Activated T-cell treated with anti-CD3 and anti-CD28 coated beads, Interleukin-2, amount 50 U/mL, for 24 hours (primary cell): ENCODE measurements at regions not wholly inside any gene's neighbourhood (a gene's known extent, or its start where the extent isn't known, plus 50 kb on each side); places are given as distances from the start of the nearest gene placed in this dataset.
"Not testable (repeated sequence)": the region's sequence is repeated elsewhere in the genome, so short reads cannot be mapped to it uniquely, and the experiment has no call there.

ENCODE experiments used
- DNase-seq: peaks from one replicate; pipeline ENCODE4 v3.0.0-alpha.2; 2020
- H3K27ac Mint-ChIP-seq: 2 replicates; pipeline ENCODE4 v1.8.0; 2020; ENCODE audit warnings: mild to moderate bottlenecking, mixed read lengths
- H3K27me3 Mint-ChIP-seq: 2 replicates; pipeline ENCODE4 v1.8.0; 2020; ENCODE audit warnings: mixed read lengths
- H3K36me3 Mint-ChIP-seq: 2 replicates; pipeline ENCODE4 v1.8.0; 2020; ENCODE audit warnings: low read depth, mixed read lengths
- H3K4me1 Mint-ChIP-seq: 2 replicates; pipeline ENCODE4 v1.8.0; 2020; ENCODE audit warnings: low read depth, mixed read lengths
- H3K4me3 Mint-ChIP-seq: 2 replicates; pipeline ENCODE4 v1.8.0; 2020; ENCODE audit warnings: mild to moderate bottlenecking, moderate library complexity, mixed read lengths
- H3K9me3 Mint-ChIP-seq: 2 replicates; pipeline ENCODE4 v1.8.0; 2020; ENCODE audit warnings: mixed read lengths

- H3K27me3 Mint-ChIP-seq, result peaks cover 49% of the 10 kb centered on the region
Observed at GRCh38 chr10:117445992-117446391, 70.8 kb upstream of the PDZD8 start.

GRCh38 chr10:117444497-117445040 is 69.3 kb upstream of the PDZD8 start:
- Mint-ChIP-seq H3K36me3 (no peaks in the 10 kb centered on the region), H3K4me3 (no peak overlapping the region), H3K27me3 (peaks cover 49% of the 10 kb centered on the region), H3K4me1 (peaks cover 5% of the 10 kb centered on the region), H3K27ac (no peak overlapping the region), H3K9me3 (peaks cover 25% of the 10 kb centered on the region)
- no peak for DNase-seq

More at GRCh38 chr10:117445992-117446391, 70.8 kb upstream of the PDZD8 start:
- no peaks in the 10 kb centered on the region for H3K36me3 Mint-ChIP-seq
- peaks cover 25% of the 10 kb centered on the region for H3K9me3 Mint-ChIP-seq
- DNase-seq, result no peak
- H3K27ac Mint-ChIP-seq, result no peak overlapping the region
- H3K4me1 Mint-ChIP-seq, result peaks cover 5% of the 10 kb centered on the region
- H3K4me3 Mint-ChIP-seq, result no peak overlapping the region

GRCh38 chr10:117443686-117444041 is 68.4 kb upstream of the PDZD8 start:
- peaks cover 5% of the 10 kb centered on the region for H3K4me1 Mint-ChIP-seq
- no peaks in the 10 kb centered on the region for H3K36me3 Mint-ChIP-seq
- H3K27me3 Mint-ChIP-seq, result peaks cover 53% of the 10 kb centered on the region
- peaks cover 25% of the 10 kb centered on the region for H3K9me3 Mint-ChIP-seq
- DNase-seq, result no peak
- H3K4me3 Mint-ChIP-seq, result no peak overlapping the region
- no peak overlapping the region for H3K27ac Mint-ChIP-seq

- Mint-ChIP-seq H3K36me3 (no peaks in the 10 kb centered on the region), H3K9me3 (peaks cover 25% of the 10 kb centered on the region), H3K4me1 (peaks cover 5% of the 10 kb centered on the region), H3K4me3 (no peak overlapping the region), H3K27ac (no peak overlapping the region), H3K27me3 (peaks cover 54% of the 10 kb centered on the region)
- peak; percentile 60 for DNase-seq
Observed at GRCh38 chr10:117442944-117443685, 67.9 kb upstream of the PDZD8 start.

GRCh38 chr10:117442521-117442920 is 67.3 kb upstream of the PDZD8 start:
- H3K9me3 Mint-ChIP-seq, result peaks cover 25% of the 10 kb centered on the region
- peaks cover 56% of the 10 kb centered on the region for H3K27me3 Mint-ChIP-seq
- DNase-seq, result no peak
- H3K27ac Mint-ChIP-seq, result no peak overlapping the region
- H3K4me1 Mint-ChIP-seq, result peaks cover 5% of the 10 kb centered on the region
- H3K4me3 Mint-ChIP-seq, result no peak overlapping the region
- H3K36me3 Mint-ChIP-seq, result no peaks in the 10 kb centered on the region

- Mint-ChIP-seq H3K36me3 (no peaks in the 10 kb centered on the region), H3K27me3 (peaks cover 51% of the 10 kb centered on the region), H3K9me3 (peaks cover 20% of the 10 kb centered on the region), H3K4me3 (no peak overlapping the region), H3K4me1 (peaks cover 5% of the 10 kb centered on the region), H3K27ac (no peak overlapping the region)
- no peak for DNase-seq
Observed at GRCh38 chr10:117441812-117442443, 66.7 kb upstream of the PDZD8 start.

GRCh38 chr10:117441361-117441760 is 66.1 kb upstream of the PDZD8 start:
- Mint-ChIP-seq H3K4me1 (peaks cover 5% of the 10 kb centered on the region), H3K27me3 (peaks cover 54% of the 10 kb centered on the region), H3K36me3 (no peaks in the 10 kb centered on the region), H3K4me3 (no peak overlapping the region), H3K9me3 (peaks cover 15% of the 10 kb centered on the region), H3K27ac (no peak overlapping the region)
- DNase-seq, result no peak

GRCh38 chr10:117439243-117439912 is 64.1 kb upstream of the PDZD8 start:
- Mint-ChIP-seq H3K9me3 (peaks cover 3% of the 10 kb centered on the region), H3K27ac (no peak overlapping the region), H3K36me3 (no peaks in the 10 kb centered on the region), H3K4me1 (peaks cover 5% of the 10 kb centered on the region), H3K27me3 (peaks cover 51% of the 10 kb centered on the region), H3K4me3 (no peak overlapping the region)
- DNase-seq, result no peak

- no peaks in the 10 kb centered on the region for H3K4me1 Mint-ChIP-seq
- no peaks in the 10 kb centered on the region for H3K9me3 Mint-ChIP-seq
- peaks cover 32% of the 10 kb centered on the region for H3K27me3 Mint-ChIP-seq
- H3K36me3 Mint-ChIP-seq, result no peaks in the 10 kb centered on the region
- H3K4me3 Mint-ChIP-seq, result no peak overlapping the region
- no peak overlapping the region for H3K27ac Mint-ChIP-seq
- DNase-seq, result no peak
Observed at GRCh38 chr10:117432866-117433265, 57.6 kb upstream of the PDZD8 start.

GRCh38 chr10:117431160-117431559 is 55.9 kb upstream of the PDZD8 start:
- DNase-seq, result no peak
- Mint-ChIP-seq H3K27ac (no peak overlapping the region), H3K4me1 (no peaks in the 10 kb centered on the region), H3K9me3 (no peaks in the 10 kb centered on the region), H3K27me3 (peaks cover 27% of the 10 kb centered on the region), H3K4me3 (no peak overlapping the region), H3K36me3 (no peaks in the 10 kb centered on the region)

GRCh38 chr10:117430535-117430934 is 55.3 kb upstream of the PDZD8 start:
- H3K4me1 Mint-ChIP-seq, H3K27ac Mint-ChIP-seq, H3K4me3 Mint-ChIP-seq, H3K36me3 Mint-ChIP-seq, H3K9me3 Mint-ChIP-seq, DNase-seq: not testable (repeated sequence)
- H3K27me3 Mint-ChIP-seq, result peaks cover 27% of the 10 kb centered on the region

GRCh38 chr10:117429643-117430265 is 54.5 kb upstream of the PDZD8 start:
- H3K27ac Mint-ChIP-seq, result no peak overlapping the region
- H3K4me1 Mint-ChIP-seq, result no peaks in the 10 kb centered on the region
- no peaks in the 10 kb centered on the region for H3K36me3 Mint-ChIP-seq
- H3K9me3 Mint-ChIP-seq, result no peaks in the 10 kb centered on the region
- H3K27me3 Mint-ChIP-seq, result peaks cover 26% of the 10 kb centered on the region
- no peak for DNase-seq
- H3K4me3 Mint-ChIP-seq, result no peak overlapping the region

- peaks cover 5% of the 10 kb centered on the region for H3K27me3 Mint-ChIP-seq
- no peak overlapping the region for H3K27ac Mint-ChIP-seq
- no peak overlapping the region for H3K4me3 Mint-ChIP-seq
- no peaks in the 10 kb centered on the region for H3K9me3 Mint-ChIP-seq
- DNase-seq, result no peak
- no peaks in the 10 kb centered on the region for H3K36me3 Mint-ChIP-seq
- H3K4me1 Mint-ChIP-seq, result no peaks in the 10 kb centered on the region
Observed at GRCh38 chr10:117427356-117427755, 52.1 kb upstream of the PDZD8 start.

GRCh38 chr10:117425974-117426566 is 50.8 kb upstream of the PDZD8 start:
- H3K4me1 Mint-ChIP-seq, result no peaks in the 10 kb centered on the region
- H3K27ac Mint-ChIP-seq, result no peak overlapping the region
- no peak for DNase-seq
- no peak overlapping the region for H3K4me3 Mint-ChIP-seq
- peaks cover 2% of the 10 kb centered on the region for H3K27me3 Mint-ChIP-seq
- H3K36me3 Mint-ChIP-seq, result no peaks in the 10 kb centered on the region
- H3K9me3 Mint-ChIP-seq, result no peaks in the 10 kb centered on the region
